Body of pancreas (tissue), 4 donors: ENCODE measurements at regions not wholly inside any gene's neighbourhood (a gene's known extent, or its start where the extent isn't known, plus 50 kb on each side); places are given as distances from the start of the nearest gene placed in this dataset.

Source experiments
- POLR2A ChIP-seq, 3 donors: fragments of 450-650 bp; IDR thresholded peaks; one replicate each; pipeline ENCODE4 v1.6.1; 2016; ENCODE audit warnings: antibody characterized with exemption in 3 of 3, mild to moderate bottlenecking in 2 of 3
- TF ChIP-seq, protein P1 (sequence below), 7 experiments: fragments of 450-650 bp in 4 of 7; fragments of 200-600 bp in 3 of 7; sonication (generic) in 3 of 7; IDR thresholded peaks; one replicate each; pipeline ENCODE4 v1.5.1; 2016 to 2019; ENCODE audit warnings: antibody characterized with exemption in 7 of 7

DNA sequence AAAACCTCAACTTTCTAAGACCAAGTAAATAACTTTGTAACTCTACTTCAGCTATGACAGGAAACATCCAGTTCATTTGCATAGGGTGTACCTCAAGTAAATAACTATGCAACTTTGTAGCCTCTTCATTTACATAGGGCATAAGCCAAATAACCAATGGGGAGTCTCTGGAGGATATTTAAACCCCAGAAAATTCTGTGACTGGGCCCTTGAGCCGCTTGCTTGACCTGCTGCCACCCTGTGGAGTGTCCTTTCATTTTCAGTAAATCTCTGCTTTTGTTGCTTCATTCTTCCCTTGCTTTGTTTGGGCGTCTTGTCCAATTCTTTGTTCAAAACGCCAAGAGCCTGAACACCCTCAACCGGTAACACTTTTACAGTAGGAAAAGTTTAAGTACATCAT lies 1112.7 kb upstream of the NRXN1 start:
- TF ChIP-seq, protein P1, sequence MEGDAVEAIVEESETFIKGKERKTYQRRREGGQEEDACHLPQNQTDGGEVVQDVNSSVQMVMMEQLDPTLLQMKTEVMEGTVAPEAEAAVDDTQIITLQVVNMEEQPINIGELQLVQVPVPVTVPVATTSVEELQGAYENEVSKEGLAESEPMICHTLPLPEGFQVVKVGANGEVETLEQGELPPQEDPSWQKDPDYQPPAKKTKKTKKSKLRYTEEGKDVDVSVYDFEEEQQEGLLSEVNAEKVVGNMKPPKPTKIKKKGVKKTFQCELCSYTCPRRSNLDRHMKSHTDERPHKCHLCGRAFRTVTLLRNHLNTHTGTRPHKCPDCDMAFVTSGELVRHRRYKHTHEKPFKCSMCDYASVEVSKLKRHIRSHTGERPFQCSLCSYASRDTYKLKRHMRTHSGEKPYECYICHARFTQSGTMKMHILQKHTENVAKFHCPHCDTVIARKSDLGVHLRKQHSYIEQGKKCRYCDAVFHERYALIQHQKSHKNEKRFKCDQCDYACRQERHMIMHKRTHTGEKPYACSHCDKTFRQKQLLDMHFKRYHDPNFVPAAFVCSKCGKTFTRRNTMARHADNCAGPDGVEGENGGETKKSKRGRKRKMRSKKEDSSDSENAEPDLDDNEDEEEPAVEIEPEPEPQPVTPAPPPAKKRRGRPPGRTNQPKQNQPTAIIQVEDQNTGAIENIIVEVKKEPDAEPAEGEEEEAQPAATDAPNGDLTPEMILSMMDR (IDR thresholded peaks at IDR 0.05) = no peak
- no peak for TF ChIP-seq POLR2A (IDR thresholded peaks at IDR 0.05)
